NB4 (cell line): ENCODE measurements at regions not wholly inside any gene's neighbourhood (a gene's known extent, or its start where the extent isn't known, plus 50 kb on each side); places are given as distances from the start of the nearest gene placed in this dataset.

ENCODE experiments used
- CTCF ChIP-seq: IDR thresholded peaks from one replicate; pipeline ENCODE4 v1.5.1; 2012; ENCODE audit warnings: low read depth, low read length
- MAX ChIP-seq: IDR thresholded peaks from 2 replicates; pipeline ENCODE4 v1.6.1; 2011; ENCODE audit warnings: low read depth, low read length
- POLR2A ChIP-seq: IDR thresholded peaks from 2 replicates; pipeline ENCODE4 v1.6.1; 2011; ENCODE audit warnings: mild to moderate bottlenecking; ENCODE audit not compliant: insufficient read length; ENCODE audit errors: extremely low read depth

DNA sequence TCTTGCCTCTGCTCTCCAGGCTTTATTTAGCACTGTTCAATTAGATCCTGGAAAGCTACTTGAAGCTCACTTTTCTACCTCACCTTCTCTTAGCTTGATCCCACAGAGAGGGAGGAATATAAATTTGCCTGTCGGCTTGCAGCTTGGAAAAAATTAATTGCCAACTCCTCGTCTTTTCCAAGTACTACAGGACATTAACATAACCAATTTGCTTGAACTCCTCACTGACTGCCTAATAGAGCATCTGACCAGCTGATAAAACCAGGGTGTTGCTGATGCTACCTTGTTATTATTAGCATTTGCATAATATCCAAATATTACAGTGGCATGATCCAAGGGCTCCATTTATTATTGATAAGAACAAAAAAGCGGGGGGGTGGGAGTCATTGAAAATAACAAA lies 561.8 kb downstream of the MCTP2 start:
- TF ChIP-seq CTCF (no peak), POLR2A (no peak), MAX (no peak)
